Panc1 (cell line): ENCODE measurements at regions not wholly inside any gene's neighbourhood (a gene's known extent, or its start where the extent isn't known, plus 50 kb on each side); places are given as distances from the start of the nearest gene placed in this dataset.
A peak's percentile ranks its signal among the peaks of the same experiment; 100 is the strongest.
"Not testable (repeated sequence)": the region's sequence is repeated elsewhere in the genome, so short reads cannot be mapped to it uniquely, and the experiment has no call there.

Experiments used
- ATAC-seq: fragments of 200-7000 bp; cut with Tn5 transposase; 2 replicates; pipeline ENCODE4 v1.9.1; 2020; ENCODE audit warnings: mild to moderate bottlenecking, moderate library complexity
- BruUV-seq: library from RNA; stranded (reverse); fragments of 400-500 nt; replicated peaks from 2 replicates; lab custom pipeline; 2021; lab: Mats Ljungman, UMichigan
- CTCF ChIA-PET: fragments of 300-600 bp; sonication (Branson Sonifier 250); formaldehyde crosslinking; loops from one replicate; lab custom pipeline; 2022; ENCODE audit warnings: antibody characterized with exemption; lab: Charles Lee
- POLR2A ChIA-PET: fragments of 300-600 bp; sonication (Branson Sonifier 250); formaldehyde crosslinking; loops from one replicate; lab custom pipeline; 2022; ENCODE audit warnings: antibody characterized with exemption; lab: Charles Lee
- DNase-seq: peaks from one replicate; pipeline ENCODE4 v3.0.0-alpha.2; 2010; ENCODE audit warnings: low read depth, low spot score
- H3K27ac ChIP-seq: 2 replicates; pipeline ENCODE4 v1.5.1; 2011; ENCODE audit warnings: mild to moderate bottlenecking, low read length, inconsistent platforms
- H3K27me3 ChIP-seq: fragments of 200-500 bp; sonication (Bioruptor generic); 2 replicates; pipeline ENCODE4 v1.6.0; 2014; ENCODE audit warnings: low read length, inconsistent platforms; ENCODE audit not compliant: control insufficient read depth, insufficient read depth
- H3K36me3 ChIP-seq: fragments of 200-500 bp; sonication (Bioruptor generic); 2 replicates; pipeline ENCODE4 v1.5.1; 2014; ENCODE audit warnings: inconsistent platforms, mild to moderate bottlenecking, low read length, moderate library complexity; ENCODE audit not compliant: control insufficient read depth, insufficient read depth
- H3K4me1 ChIP-seq: 2 replicates; pipeline ENCODE4 v1.5.1; 2011; ENCODE audit warnings: inconsistent platforms, mild to moderate bottlenecking, low read length, moderate library complexity; ENCODE audit not compliant: control insufficient read depth, insufficient read depth
- H3K4me3 ChIP-seq, 2 experiments: 2 replicates each; pipeline ENCODE4 v1.5.1; 2011 to 2012; ENCODE audit warnings: low read depth in 2 of 2, low read length in 2 of 2, mild to moderate bottlenecking in 2 of 2, inconsistent platforms in 1 of 2, moderate library complexity in 1 of 2
- H3K9me3 ChIP-seq: fragments of 200-500 bp; sonication (Bioruptor generic); 2 replicates; pipeline ENCODE4 v1.5.1; 2014; ENCODE audit warnings: low read depth, mild to moderate bottlenecking, inconsistent platforms, low read length, moderate library complexity; ENCODE audit not compliant: control insufficient read depth, insufficient read depth
- in situ Hi-C: cut with HindIII; loops from 2 replicates; pipeline ENCODE4 v1.10.0; 2016; ENCODE audit warnings: low sequenced_read_pairs, low pct_unique_long_range_greater_than_20kb
- intact Hi-C: fragments of 100-400 bp; cut with micrococcal nuclease; formaldehyde crosslinking; loops from one replicate; pipeline ENCODE4 v1.10.0; 2022; ENCODE audit not compliant: unreplicated experiment

- H3K36me3 ChIP-seq, in situ Hi-C loops, H3K4me3 ChIP-seq, CTCF ChIA-PET, POLR2A ChIA-PET, H3K9me3 ChIP-seq, H3K27me3 ChIP-seq, DNase-seq, intact Hi-C loops, H3K27ac ChIP-seq, ATAC-seq, BruUV-seq, H3K4me1 ChIP-seq: not testable (repeated sequence)
These were observed 209.8 kb downstream of the NPIPB11 start for GRCh38 chr16:29196746-29197145.

GRCh38 chr16:29195116-29195872 is 210.4 kb downstream of the LAT start:
- intact Hi-C loops, CTCF ChIA-PET, H3K36me3 ChIP-seq, H3K4me1 ChIP-seq, H3K27ac ChIP-seq, DNase-seq, H3K9me3 ChIP-seq, H3K27me3 ChIP-seq, ATAC-seq, H3K4me3 ChIP-seq, in situ Hi-C loops, POLR2A ChIA-PET, BruUV-seq: not testable (repeated sequence)

GRCh38 chr16:29194185-29194844 is 209.5 kb downstream of the LAT start:
- BruUV-seq, POLR2A ChIA-PET, H3K36me3 ChIP-seq, H3K27me3 ChIP-seq, in situ Hi-C loops, H3K27ac ChIP-seq, H3K9me3 ChIP-seq, intact Hi-C loops, CTCF ChIA-PET, DNase-seq, ATAC-seq, H3K4me1 ChIP-seq, H3K4me3 ChIP-seq: not testable (repeated sequence)

- H3K9me3 ChIP-seq, H3K4me1 ChIP-seq, DNase-seq, intact Hi-C loops, in situ Hi-C loops, BruUV-seq, H3K4me3 ChIP-seq, POLR2A ChIA-PET, ATAC-seq, H3K36me3 ChIP-seq, H3K27me3 ChIP-seq, H3K27ac ChIP-seq, CTCF ChIA-PET: not testable (repeated sequence)
These were observed 208.8 kb downstream of the LAT start for GRCh38 chr16:29193634-29194033.

GRCh38 chr16:29193248-29193574 is 208.4 kb downstream of the LAT start:
- POLR2A ChIA-PET, H3K36me3 ChIP-seq, CTCF ChIA-PET, intact Hi-C loops, in situ Hi-C loops, BruUV-seq, H3K27ac ChIP-seq, H3K27me3 ChIP-seq, H3K4me1 ChIP-seq, H3K9me3 ChIP-seq, DNase-seq, H3K4me3 ChIP-seq: not testable (repeated sequence)
- peak; percentile 39; the same call in 1 of the 2 replicates for ATAC-seq
